SK-N-SH (cell line): ENCODE measurements at regions not wholly inside any gene's neighbourhood (a gene's known extent, or its start where the extent isn't known, plus 50 kb on each side); places are given as distances from the start of the nearest gene placed in this dataset.

Experiments used
- CTCF ChIA-PET: fragments of 300-600, 350-600 bp; formaldehyde crosslinking; extraction: SDS; loops from one replicate; lab custom pipeline; 2021; lab: Yijun Ruan, JAX
- POLR2A ChIA-PET: fragments of 350-600 bp; sonication (Branson Sonifier 250); formaldehyde crosslinking; extraction: SDS; loops from one replicate; lab custom pipeline; 2020; ENCODE audit warnings: antibody characterized with exemption, inconsistent platforms; lab: Yijun Ruan, JAX
- DNase-seq: peaks from one replicate; pipeline ENCODE4 v3.0.0; 2012
- H2AFZ ChIP-seq: fragments of 200-600 bp; sonication (generic); 2 replicates; pipeline ENCODE4 v1.8.1; 2016; ENCODE audit warnings: antibody characterized with exemption, mild to moderate bottlenecking, low read depth
- H3F3A ChIP-seq: fragments of 200-600 bp; sonication (generic); replicated peaks from 2 replicates; pipeline ENCODE3; 2016; ENCODE audit warnings: antibody characterized with exemption, mild to moderate bottlenecking; ENCODE audit not compliant: insufficient read depth
- H3K27ac ChIP-seq, 2 experiments: fragments of 200-500 bp in 1 of 2; fragments of 200-600 bp in 1 of 2; sonication (Bioruptor generic) in 1 of 2; sonication (generic), shearing (Covaris generic) in 1 of 2; 2 replicates each; pipeline versions ENCODE4 v1.5.1 to v1.6.1; 2014 to 2016; ENCODE audit warnings: low read depth in 2 of 2, inconsistent platforms in 1 of 2, low read length in 1 of 2, mild to moderate bottlenecking in 1 of 2, mixed read lengths in 1 of 2
- H3K27me3 ChIP-seq: fragments of 200-600 bp; sonication (generic), shearing (Covaris generic); 2 replicates; pipeline ENCODE4 v1.6.1; 2016; ENCODE audit warnings: mixed run types; ENCODE audit not compliant: insufficient read depth
- H3K36me3 ChIP-seq, 2 experiments: fragments of 200-500 bp in 1 of 2; fragments of 200-600 bp in 1 of 2; sonication (Bioruptor generic) in 1 of 2; sonication (generic) in 1 of 2; replicated peaks in 1 of 2; 2 replicates each; pipeline versions ENCODE3 to v1.5.1; 2014 to 2016; ENCODE audit warnings: low read length in 1 of 2, mild to moderate bottlenecking in 1 of 2; ENCODE audit not compliant: insufficient read depth in 2 of 2, control insufficient read depth in 1 of 2
- H3K4me1 ChIP-seq, 2 experiments: fragments of 200-500 bp in 1 of 2; fragments of 200-600 bp in 1 of 2; sonication (Bioruptor generic) in 1 of 2; sonication (generic), shearing (Covaris generic) in 1 of 2; 2 replicates each; pipeline versions ENCODE4 v1.5.1 to v1.6.1; 2014 to 2016; ENCODE audit warnings: low read depth in 1 of 2, low read length in 1 of 2, mixed run types in 1 of 2; ENCODE audit not compliant: insufficient read depth in 2 of 2, control insufficient read depth in 1 of 2
- H3K4me2 ChIP-seq: fragments of 200-600 bp; sonication (generic), shearing (Covaris generic); 2 replicates; pipeline ENCODE4 v1.6.1; 2017; ENCODE audit warnings: mixed run types
- H3K4me3 ChIP-seq, 2 experiments: fragments of 200-500 bp in 1 of 2; fragments of 200-600 bp in 1 of 2; sonication (Bioruptor generic) in 1 of 2; sonication (generic), shearing (Covaris generic) in 1 of 2; 2 replicates each; pipeline versions ENCODE4 v1.5.1 to v1.8.1; 2014 to 2016; ENCODE audit warnings: low read depth in 2 of 2, inconsistent platforms in 1 of 2, low read length in 1 of 2, mild to moderate bottlenecking in 1 of 2, mixed read lengths in 1 of 2, moderate library complexity in 1 of 2
- H3K79me2 ChIP-seq: fragments of 200-600 bp; sonication (generic); 2 replicates; pipeline ENCODE4 v1.8.1; 2017; ENCODE audit warnings: mild to moderate bottlenecking; ENCODE audit not compliant: insufficient read depth
- H3K9ac ChIP-seq: fragments of 200-600 bp; sonication (generic); 2 replicates; pipeline ENCODE4 v1.6.1; 2017; ENCODE audit warnings: mixed run types
- H3K9me2 ChIP-seq: fragments of 200-600 bp; sonication (generic); 2 replicates; pipeline ENCODE4 v1.6.1; 2017; ENCODE audit warnings: mixed run types
- H3K9me3 ChIP-seq: fragments of 200-600 bp; sonication (generic); 2 replicates; pipeline ENCODE4 v1.6.1; 2017; ENCODE audit warnings: mixed run types, mild to moderate bottlenecking, moderate library complexity
- H4K20me1 ChIP-seq: fragments of 200-600 bp; sonication (generic); 2 replicates; pipeline ENCODE4 v1.6.1; 2017; ENCODE audit warnings: mild to moderate bottlenecking, mixed run types; ENCODE audit not compliant: insufficient read depth
- CHD2 ChIP-seq: fragments of 150-350 bp; IDR thresholded peaks from 2 replicates; pipeline ENCODE4 v1.6.1; 2018; ENCODE audit warnings: low read length; ENCODE audit not compliant: partially characterized antibody
- EP300 ChIP-seq, 2 experiments: IDR thresholded peaks; 2 replicates each; pipeline versions ENCODE4 v1.4.0 to v1.6.1; 2012; ENCODE audit warnings: borderline replicate concordance in 1 of 2, low read depth in 1 of 2, low read length in 1 of 2
- EZH2phosphoT487 ChIP-seq: fragments of 200-600 bp; sonication (generic); IDR thresholded peaks from 2 replicates; pipeline ENCODE4 v1.6.1; 2017; ENCODE audit warnings: low read depth, mixed run types, mild to moderate bottlenecking, antibody characterized with exemption, moderate library complexity, borderline replicate concordance
- FOSL2 ChIP-seq: IDR thresholded peaks from 2 replicates; pipeline ENCODE4 v1.4.0; 2012; ENCODE audit warnings: low read depth, mild to moderate bottlenecking, moderate library complexity, borderline replicate concordance
- FOXJ3 ChIP-seq: sonication (generic); formaldehyde crosslinking; IDR thresholded peaks from 2 replicates; pipeline ENCODE4 v1.5.1; 2020; ENCODE audit warnings: mild to moderate bottlenecking, missing genetic modification reagents
- FOXM1 ChIP-seq: IDR thresholded peaks from 2 replicates; pipeline ENCODE4 v1.4.0; 2012; ENCODE audit warnings: low read depth, mild to moderate bottlenecking
- JUND ChIP-seq: IDR thresholded peaks from 2 replicates; pipeline ENCODE4 v1.4.0; 2012
- MEF2A ChIP-seq: IDR thresholded peaks from 2 replicates; pipeline ENCODE4 v1.4.0; 2012; ENCODE audit warnings: low read depth, borderline replicate concordance
- NRF1 ChIP-seq: IDR thresholded peaks from 2 replicates; pipeline ENCODE4 v1.6.1; 2012; ENCODE audit warnings: low read depth, mild to moderate bottlenecking, low read length
- RAD21 ChIP-seq: IDR thresholded peaks from 2 replicates; pipeline ENCODE4 v1.6.1; 2012; ENCODE audit warnings: mild to moderate bottlenecking, low read length
- RCOR1 ChIP-seq: fragments of 150-350 bp; IDR thresholded peaks from 2 replicates; pipeline ENCODE4 v1.6.1; 2017; ENCODE audit warnings: antibody characterized with exemption, low read length
- RFX5 ChIP-seq: IDR thresholded peaks from 2 replicates; pipeline ENCODE4 v1.6.1; 2012; ENCODE audit warnings: mild to moderate bottlenecking, improper control_type of control experiment, low read length
- SIN3A ChIP-seq: IDR thresholded peaks from 2 replicates; pipeline ENCODE4 v1.6.1; 2012; ENCODE audit warnings: low read depth, mild to moderate bottlenecking, low read length, moderate library complexity, borderline replicate concordance
- TAF1 ChIP-seq: IDR thresholded peaks from 2 replicates; pipeline ENCODE4 v1.6.1; 2012; ENCODE audit warnings: low read depth, mild to moderate bottlenecking, low read length, moderate library complexity, borderline replicate concordance
- TCF12 ChIP-seq: IDR thresholded peaks from 2 replicates; pipeline ENCODE4 v1.4.0; 2012
- YY1 ChIP-seq: IDR thresholded peaks from 2 replicates; pipeline ENCODE4 v1.4.0; 2012; ENCODE audit warnings: low read depth, mild to moderate bottlenecking
- WGBS: methylation state at CpG from one replicate; pipeline ENCODE4 v1.1.6; 2017; ENCODE audit warnings: low lambda C conversion rate; 5-methylcytosine and 5-hydroxymethylcytosine counted together
- TF ChIP-seq, protein P1 (sequence below): fragments of 150-350 bp; IDR thresholded peaks from 2 replicates; pipeline ENCODE4 v1.6.1; 2016; ENCODE audit warnings: mild to moderate bottlenecking, low read depth, low read length
- TF ChIP-seq, protein P2 (sequence below): fragments of 150-350 bp; IDR thresholded peaks from 2 replicates; pipeline ENCODE4 v1.6.1; 2017; ENCODE audit warnings: antibody characterized with exemption, low read length, low read depth, borderline replicate concordance
- TF ChIP-seq, protein P3 (sequence below): IDR thresholded peaks from 2 replicates; pipeline ENCODE4; 2012
- TF ChIP-seq, protein P4 (sequence below): IDR thresholded peaks from 2 replicates; pipeline ENCODE4 v1.4.0; 2012; ENCODE audit warnings: low read depth, borderline replicate concordance

DNA sequence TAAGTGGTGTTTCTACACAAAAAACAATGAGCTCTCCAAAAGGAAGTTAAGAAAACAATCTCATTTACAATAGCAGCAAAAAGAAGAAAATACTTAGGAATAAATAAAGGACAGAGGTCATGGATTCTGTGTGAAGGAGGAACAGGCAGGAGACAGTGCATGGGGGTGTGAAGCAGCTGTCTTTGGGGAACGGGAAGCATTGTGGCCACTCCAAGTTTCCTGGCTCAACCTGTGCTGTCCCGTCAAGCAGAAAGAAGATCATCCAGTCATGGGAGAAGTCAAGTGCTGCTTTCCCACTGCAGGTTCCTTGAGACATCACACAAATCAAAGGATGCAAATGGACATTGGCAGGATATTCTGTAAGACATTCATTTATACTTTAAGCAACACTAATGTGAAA is 66.1 kb upstream of the MAML3 start:
- Histone ChIP-seq H3K4me3 (no peak overlapping the region), H3K36me3 (no peaks in the 10 kb centered on the region), H3F3A (no peaks in the 10 kb centered on the region), H3K4me1 (no peaks in the 10 kb centered on the region), H3K9me2 (no peaks in the 10 kb centered on the region), H3K9ac (no peak overlapping the region), H3K27me3 (no peaks in the 10 kb centered on the region), H3K79me2 (no peaks in the 10 kb centered on the region), H3K9me3 (no peaks in the 10 kb centered on the region), H3K27ac (no peak overlapping the region), H3K4me2 (no peak overlapping the region), H2AFZ (no peak overlapping the region)
- no peak for DNase-seq
- CTCF ChIA-PET = no interaction called here
- POLR2A ChIA-PET = no interaction called here
- no peak for TF ChIP-seq FOSL2
- no peak for TF ChIP-seq FOXM1
- TF ChIP-seq, protein P1, sequence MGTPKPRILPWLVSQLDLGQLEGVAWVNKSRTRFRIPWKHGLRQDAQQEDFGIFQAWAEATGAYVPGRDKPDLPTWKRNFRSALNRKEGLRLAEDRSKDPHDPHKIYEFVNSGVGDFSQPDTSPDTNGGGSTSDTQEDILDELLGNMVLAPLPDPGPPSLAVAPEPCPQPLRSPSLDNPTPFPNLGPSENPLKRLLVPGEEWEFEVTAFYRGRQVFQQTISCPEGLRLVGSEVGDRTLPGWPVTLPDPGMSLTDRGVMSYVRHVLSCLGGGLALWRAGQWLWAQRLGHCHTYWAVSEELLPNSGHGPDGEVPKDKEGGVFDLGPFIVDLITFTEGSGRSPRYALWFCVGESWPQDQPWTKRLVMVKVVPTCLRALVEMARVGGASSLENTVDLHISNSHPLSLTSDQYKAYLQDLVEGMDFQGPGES = no peak
- no peak for TF ChIP-seq RFX5
- TF ChIP-seq, protein P2, sequence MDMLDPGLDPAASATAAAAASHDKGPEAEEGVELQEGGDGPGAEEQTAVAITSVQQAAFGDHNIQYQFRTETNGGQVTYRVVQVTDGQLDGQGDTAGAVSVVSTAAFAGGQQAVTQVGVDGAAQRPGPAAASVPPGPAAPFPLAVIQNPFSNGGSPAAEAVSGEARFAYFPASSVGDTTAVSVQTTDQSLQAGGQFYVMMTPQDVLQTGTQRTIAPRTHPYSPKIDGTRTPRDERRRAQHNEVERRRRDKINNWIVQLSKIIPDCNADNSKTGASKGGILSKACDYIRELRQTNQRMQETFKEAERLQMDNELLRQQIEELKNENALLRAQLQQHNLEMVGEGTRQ = no peak
- no peak for TF ChIP-seq MEF2A
- TF ChIP-seq RAD21 = no peak
- TF ChIP-seq SIN3A = no peak
- no peak for TF ChIP-seq YY1
- no peak for TF ChIP-seq CHD2
- TF ChIP-seq EZH2phosphoT487 = no peak
- no peak for TF ChIP-seq JUND
- TF ChIP-seq NRF1 = no peak
- TF ChIP-seq, protein P3, sequence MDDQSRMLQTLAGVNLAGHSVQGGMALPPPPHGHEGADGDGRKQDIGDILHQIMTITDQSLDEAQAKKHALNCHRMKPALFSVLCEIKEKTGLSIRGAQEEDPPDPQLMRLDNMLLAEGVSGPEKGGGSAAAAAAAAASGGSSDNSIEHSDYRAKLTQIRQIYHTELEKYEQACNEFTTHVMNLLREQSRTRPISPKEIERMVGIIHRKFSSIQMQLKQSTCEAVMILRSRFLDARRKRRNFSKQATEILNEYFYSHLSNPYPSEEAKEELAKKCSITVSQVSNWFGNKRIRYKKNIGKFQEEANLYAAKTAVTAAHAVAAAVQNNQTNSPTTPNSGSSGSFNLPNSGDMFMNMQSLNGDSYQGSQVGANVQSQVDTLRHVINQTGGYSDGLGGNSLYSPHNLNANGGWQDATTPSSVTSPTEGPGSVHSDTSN = no peak
- TF ChIP-seq FOXJ3 = no peak
- TF ChIP-seq EP300 (IDR thresholded peaks at IDR 0.05; ENCODE audit: borderline replicate concordance in 1 of 2, low read depth in 1 of 2, low read length in 1 of 2) = no peak
- no peak for TF ChIP-seq TAF1
- TF ChIP-seq RCOR1 = no peak
- TF ChIP-seq, protein P4, sequence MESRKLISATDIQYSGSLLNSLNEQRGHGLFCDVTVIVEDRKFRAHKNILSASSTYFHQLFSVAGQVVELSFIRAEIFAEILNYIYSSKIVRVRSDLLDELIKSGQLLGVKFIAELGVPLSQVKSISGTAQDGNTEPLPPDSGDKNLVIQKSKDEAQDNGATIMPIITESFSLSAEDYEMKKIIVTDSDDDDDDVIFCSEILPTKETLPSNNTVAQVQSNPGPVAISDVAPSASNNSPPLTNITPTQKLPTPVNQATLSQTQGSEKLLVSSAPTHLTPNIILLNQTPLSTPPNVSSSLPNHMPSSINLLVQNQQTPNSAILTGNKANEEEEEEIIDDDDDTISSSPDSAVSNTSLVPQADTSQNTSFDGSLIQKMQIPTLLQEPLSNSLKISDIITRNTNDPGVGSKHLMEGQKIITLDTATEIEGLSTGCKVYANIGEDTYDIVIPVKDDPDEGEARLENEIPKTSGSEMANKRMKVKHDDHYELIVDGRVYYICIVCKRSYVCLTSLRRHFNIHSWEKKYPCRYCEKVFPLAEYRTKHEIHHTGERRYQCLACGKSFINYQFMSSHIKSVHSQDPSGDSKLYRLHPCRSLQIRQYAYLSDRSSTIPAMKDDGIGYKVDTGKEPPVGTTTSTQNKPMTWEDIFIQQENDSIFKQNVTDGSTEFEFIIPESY = no peak
- TF ChIP-seq TCF12 = no peak
- TF ChIP-seq, all 33 proteins: peak for 0
- no peaks in the 10 kb centered on the region for H4K20me1 ChIP-seq
- WGBS = 97% methylated on average over 2 of the region's 2 CpGs
